Psoas muscle (tissue), 7 donors: ENCODE measurements at regions not wholly inside any gene's neighbourhood (a gene's known extent, or its start where the extent isn't known, plus 50 kb on each side); places are given as distances from the start of the nearest gene placed in this dataset.

ENCODE experiments used
- ATAC-seq, 4 donors: fragments of 200-7000 bp; cut with Tn5 transposase; one replicate each; pipeline ENCODE4 v1.9.1; 2020; ENCODE audit warnings: moderate library complexity in 3 of 4, mild to moderate bottlenecking in 2 of 4
- DNase-seq, 2 donors: peaks; one replicate each; pipeline ENCODE4 v3.0.0-alpha.2; 2020
- H3K27ac ChIP-seq: fragments of 200-600 bp; one replicate; pipeline ENCODE4 v1.8.0; 2022
- H3K27me3 ChIP-seq, 3 donors: fragments of 200-600 bp in 1 of 3; one replicate each; pipeline versions ENCODE4 v1.6.1 to v1.8.0; 2013 to 2022; ENCODE audit warnings: low read length in 2 of 3, mild to moderate bottlenecking in 2 of 3, moderate library complexity in 1 of 3; ENCODE audit not compliant: insufficient read depth in 3 of 3
- H3K36me3 ChIP-seq, 2 donors: fragments of 200-600 bp in 1 of 2; one replicate each; pipeline versions ENCODE4 v1.6.1 to v1.8.0; 2013 to 2022; ENCODE audit warnings: low read depth in 1 of 2, mild to moderate bottlenecking in 1 of 2, moderate library complexity in 1 of 2; ENCODE audit not compliant: insufficient read depth in 1 of 2
- H3K4me1 ChIP-seq: fragments of 200-600 bp; one replicate; pipeline ENCODE4 v1.8.0; 2022
- H3K4me3 ChIP-seq: fragments of 200-600 bp; one replicate; pipeline ENCODE4 v1.8.0; 2022; ENCODE audit warnings: mild to moderate bottlenecking
- H3K9me3 ChIP-seq: fragments of 200-600 bp; one replicate; pipeline ENCODE4 v1.8.0; 2022
- CTCF ChIP-seq: fragments of 200-600 bp; IDR thresholded peaks from one replicate; pipeline ENCODE4 v1.8.0; 2022; ENCODE audit warnings: antibody characterized with exemption
- WGBS, 3 donors: extraction: QIAGEN DNeasy Blood & Tissue Kit; methylation state at CpG; one replicate each; pipeline versions ENCODE4 v1.1.6 to v1.1.7; 2013; 5-methylcytosine and 5-hydroxymethylcytosine counted together
- intact Hi-C, 2 donors: fragments of 100-400 bp; cut with DNase I; formaldehyde crosslinking; loops; one replicate each; pipeline versions ENCODE4 v1.11.0 to v1.14.2; 2022
- donor health status: healthy with polysubstance abuse.
- donor health status: DM: no; HTN: no; CAD: no; lungs with moderate emphysema.
- donor health status: Bipolar disorder and iron deficiency.
- donor health status: healthy.
- donor health status: DM: yes; HTN: yes; CAD: no.
- donor health status: DM: no; HTN: no; CAD: no.
- donor health status: DM: yes; HTN: yes; CAD: no.

DNA sequence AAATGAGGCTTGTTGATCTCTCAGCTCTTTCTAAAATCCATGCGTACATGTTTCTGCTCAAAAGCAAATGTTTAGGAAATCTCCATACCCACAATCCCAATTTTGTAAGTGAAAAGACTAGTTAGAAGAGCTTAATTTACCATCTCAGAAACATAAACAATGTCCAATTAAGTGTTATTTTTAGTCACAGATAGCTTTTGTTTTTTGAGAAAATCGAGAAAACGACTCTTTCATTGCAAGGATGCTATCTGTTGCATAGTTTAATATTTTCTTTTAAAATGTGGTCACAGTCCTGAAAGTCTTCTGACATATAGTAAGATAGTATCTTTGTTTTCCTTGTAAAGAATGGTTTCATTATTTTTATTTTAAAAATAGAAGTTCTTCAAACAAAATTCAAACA, 338.0 kb upstream of the DAB2 start:
- Histone ChIP-seq H3K4me1 (no peaks in the 10 kb centered on the region), H3K27ac (no peak overlapping the region), H3K4me3 (no peak overlapping the region), H3K36me3 (no peaks in the 10 kb centered on the region), H3K27me3 (no peaks in the 10 kb centered on the region), H3K9me3 (no peaks in the 10 kb centered on the region)
- intact Hi-C loops, result no loop called here
- DNase-seq (no peak), ATAC-seq (no peak)
- 88 to 91% (median 90%) methylated on average over 3 of the region's 3 CpGs for WGBS, 3 donors
- no peak for TF ChIP-seq CTCF

DNA sequence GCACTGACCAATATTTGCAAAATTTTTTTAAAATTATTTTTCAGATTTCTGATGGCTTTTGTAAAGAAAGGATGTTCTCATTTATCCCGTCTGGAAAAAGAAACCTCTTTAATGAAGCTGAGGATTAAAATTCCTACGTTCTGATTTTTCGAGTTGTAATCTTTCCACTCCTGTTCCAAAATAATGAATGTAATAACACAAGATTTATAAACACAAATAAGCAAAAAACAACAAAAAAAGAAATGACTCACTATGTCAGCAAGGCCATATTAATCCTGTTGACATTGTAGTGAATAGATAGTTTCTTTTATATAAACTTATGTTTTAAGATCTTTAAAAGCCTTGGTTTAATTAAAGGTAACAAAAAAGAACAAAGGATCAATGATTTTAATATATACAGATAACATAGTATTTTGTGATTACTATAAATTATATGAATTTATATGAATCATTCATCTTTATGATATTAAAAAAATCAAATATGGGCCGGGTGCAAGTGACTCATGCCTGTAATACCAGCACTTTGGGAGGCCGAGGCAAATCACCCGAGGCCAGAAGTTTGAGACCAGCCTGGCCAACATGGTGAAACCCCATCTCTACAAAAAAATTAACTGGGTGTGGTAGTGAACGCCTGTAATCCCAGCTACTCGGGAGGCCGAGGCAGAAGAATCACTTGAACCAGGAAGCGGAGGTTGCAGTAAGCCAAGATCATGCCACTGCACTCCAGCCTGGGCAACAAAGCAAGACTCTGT, 336.6 kb upstream of the DAB2 start:
- no peak for ATAC-seq
- no peaks in the 10 kb centered on the region for H3K9me3 ChIP-seq

GRCh38 chr5:39760385-39761198, 335.8 kb upstream of the DAB2 start:
- ATAC-seq (peak; percentile 58 to 83 (median 70)), DNase-seq (peak; percentile 28 to 57)
- WGBS, 3 donors, result 18 to 28% (median 22%) methylated on average over 5 of the region's 5 CpGs
- no peaks in the 10 kb centered on the region for H3K36me3 ChIP-seq
- H3K27me3 ChIP-seq, result no peaks in the 10 kb centered on the region
- TF ChIP-seq CTCF, result no peak
- intact Hi-C loops, result no loop called here
- no peaks in the 10 kb centered on the region for H3K4me1 ChIP-seq
- no peaks in the 10 kb centered on the region for H3K9me3 ChIP-seq
- H3K27ac ChIP-seq, result peak overlapping the region; percentile 49
- H3K4me3 ChIP-seq, result no peak overlapping the region

More for the DNA sequence above, 336.6 kb upstream of the DAB2 start:
- intact Hi-C loops, result no loop called here
- no peaks in the 10 kb centered on the region for H3K36me3 ChIP-seq
- H3K27ac ChIP-seq, result peak overlapping the region; percentile 32
- no peak overlapping the region for H3K4me3 ChIP-seq
- TF ChIP-seq CTCF, result no peak
- WGBS, 3 donors, result 65 to 70% (median 66%) methylated on average over 10 of the region's 10 CpGs
- no peaks in the 10 kb centered on the region for H3K27me3 ChIP-seq
- DNase-seq, result no peak
- H3K4me1 ChIP-seq, result no peaks in the 10 kb centered on the region

DNA sequence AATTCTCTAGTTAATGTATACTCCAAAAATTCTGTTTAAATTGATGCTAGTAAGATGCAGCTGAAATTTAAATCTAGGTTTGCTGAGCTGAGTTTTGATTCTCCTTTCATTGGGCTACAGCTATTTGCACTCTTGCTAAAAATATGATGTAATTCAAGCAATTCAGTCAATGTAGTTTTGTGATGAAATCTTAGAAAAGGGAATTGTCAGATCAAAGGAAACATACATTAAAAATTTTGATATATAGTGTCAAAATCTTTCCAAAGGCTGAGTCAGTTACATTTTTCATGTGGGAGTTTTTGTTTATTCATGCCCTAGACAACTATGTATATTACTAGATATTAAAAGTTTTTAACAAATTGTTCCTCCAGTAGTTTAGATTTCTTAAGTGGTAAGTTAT, 334.9 kb upstream of the DAB2 start:
- TF ChIP-seq CTCF, result no peak
- no peaks in the 10 kb centered on the region for H3K9me3 ChIP-seq
- H3K4me3 ChIP-seq, result no peak overlapping the region
- H3K36me3 ChIP-seq, result no peaks in the 10 kb centered on the region
- H3K27me3 ChIP-seq, result no peaks in the 10 kb centered on the region
- no peak for ATAC-seq
- peak overlapping the region; percentile 49 for H3K27ac ChIP-seq
- DNase-seq, result no peak
- H3K4me1 ChIP-seq, result no peaks in the 10 kb centered on the region
- intact Hi-C loops, result no loop called here
